WTC11 (cell line): ENCODE measurements at regions not wholly inside any gene's neighbourhood (a gene's known extent, or its start where the extent isn't known, plus 50 kb on each side); places are given as distances from the start of the nearest gene placed in this dataset.

Experiments
- ATAC-seq: fragments of 200-7000 bp; cut with Tn5 transposase; 2 replicates; pipeline ENCODE4 v1.10.0; 2021; ENCODE audit warnings: mild to moderate bottlenecking, moderate library complexity
- CTCF ChIA-PET: fragments of 300-600 bp; sonication (Branson Sonifier 250); formaldehyde crosslinking; loops from one replicate; lab custom pipeline; 2021; ENCODE audit warnings: antibody characterized with exemption; lab: Charles Lee
- POLR2A ChIA-PET: fragments of 350-600 bp; sonication (Branson Sonifier 250); formaldehyde crosslinking; loops from one replicate; lab custom pipeline; 2021; ENCODE audit warnings: antibody characterized with exemption; lab: Charles Lee
- DNase-seq: peaks from one replicate; pipeline ENCODE4 v3.0.0; 2021; ENCODE audit warnings: low spot score
- H3K27ac Mint-ChIP-seq: 2 replicates; pipeline ENCODE4 v1.8.0; 2021; ENCODE audit warnings: mixed read lengths
- H3K27me3 Mint-ChIP-seq: 2 replicates; pipeline ENCODE4 v1.8.0; 2021; ENCODE audit warnings: low read depth, mild to moderate bottlenecking, moderate library complexity, mixed read lengths
- H3K36me3 Mint-ChIP-seq: 2 replicates; pipeline ENCODE4 v1.8.0; 2021; ENCODE audit warnings: mixed read lengths
- H3K4me1 Mint-ChIP-seq: 2 replicates; pipeline ENCODE4 v1.8.0; 2022; ENCODE audit warnings: mixed read lengths
- H3K4me3 Mint-ChIP-seq: 2 replicates; pipeline ENCODE4 v1.8.0; 2021; ENCODE audit warnings: mild to moderate bottlenecking, moderate library complexity, mixed read lengths
- H3K9me3 Mint-ChIP-seq: 2 replicates; pipeline ENCODE4 v1.8.0; 2021; ENCODE audit warnings: mixed read lengths
- ARID4B ChIP-seq: sonication (generic); formaldehyde crosslinking; IDR thresholded peaks from 2 replicates; pipeline ENCODE4 v1.8.0; 2023; ENCODE audit warnings: missing genetic modification reagents, mild to moderate bottlenecking, borderline replicate concordance
- CREM ChIP-seq: sonication (generic); formaldehyde crosslinking; IDR thresholded peaks from 2 replicates; pipeline ENCODE4 v1.8.1; 2022; ENCODE audit warnings: mild to moderate bottlenecking, missing genetic modification reagents, moderate library complexity
- ESRRA ChIP-seq: sonication (generic); formaldehyde crosslinking; IDR thresholded peaks from 2 replicates; pipeline ENCODE4 v1.8.1; 2022; ENCODE audit warnings: mild to moderate bottlenecking, missing genetic modification reagents, borderline replicate concordance
- GRHL2 ChIP-seq: fragments of 250-450 bp; sonication (Bioruptor Pico); IDR thresholded peaks from 2 replicates; pipeline ENCODE4 v1.8.0; 2022; ENCODE audit warnings: mild to moderate bottlenecking, moderate library complexity; ENCODE audit not compliant: insufficient replicate concordance, severe bottlenecking
- HMGA2 ChIP-seq: fragments of 250-450 bp; sonication (Bioruptor Pico); IDR thresholded peaks from 2 replicates; pipeline ENCODE4 v1.4.0; 2021; ENCODE audit warnings: mild to moderate bottlenecking, moderate library complexity
- HMGXB4 ChIP-seq: sonication (generic); formaldehyde crosslinking; IDR thresholded peaks from 2 replicates; pipeline ENCODE4 v1.8.1; 2023; ENCODE audit warnings: mild to moderate bottlenecking, moderate library complexity, missing genetic modification reagents
- JAZF1 ChIP-seq: fragments of 250-450 bp; sonication (Bioruptor Pico); IDR thresholded peaks from 2 replicates; pipeline ENCODE4 v1.9.0; 2021; ENCODE audit warnings: moderate library complexity, mild to moderate bottlenecking, inconsistent platforms
- NFYB ChIP-seq: sonication (generic); formaldehyde crosslinking; conservative IDR thresholded peaks from 2 replicates; pipeline ENCODE4 v1.8.0; 2022; ENCODE audit warnings: low read depth, missing genetic modification reagents
- NR1H2 ChIP-seq: sonication (generic); formaldehyde crosslinking; IDR thresholded peaks from 2 replicates; pipeline ENCODE4 v1.9.0; 2021; ENCODE audit warnings: mild to moderate bottlenecking, moderate library complexity, missing genetic modification reagents
- SMAD3 ChIP-seq: sonication (generic); formaldehyde crosslinking; IDR thresholded peaks from 2 replicates; pipeline ENCODE4 v1.8.0; 2022; ENCODE audit warnings: missing genetic modification reagents, mild to moderate bottlenecking, borderline replicate concordance
- TEAD1 ChIP-seq: sonication (generic); formaldehyde crosslinking; IDR thresholded peaks from 2 replicates; pipeline ENCODE4 v1.8.0; 2022; ENCODE audit warnings: mild to moderate bottlenecking, missing genetic modification reagents
- TEAD4 ChIP-seq: sonication (generic); formaldehyde crosslinking; IDR thresholded peaks from 2 replicates; pipeline ENCODE4 v1.8.0; 2022; ENCODE audit warnings: mild to moderate bottlenecking, missing genetic modification reagents
- ZNF138 ChIP-seq: sonication (generic); formaldehyde crosslinking; conservative IDR thresholded peaks from 2 replicates; pipeline ENCODE4 v1.8.1; 2022; ENCODE audit warnings: mild to moderate bottlenecking, moderate library complexity, missing genetic modification reagents
- ZNF232 ChIP-seq: sonication (generic); formaldehyde crosslinking; IDR thresholded peaks from 2 replicates; pipeline ENCODE4 v1.8.0; 2022; ENCODE audit warnings: mild to moderate bottlenecking, missing genetic modification reagents
- ZNF416 ChIP-seq: fragments of 250-450 bp; sonication (Bioruptor Pico); IDR thresholded peaks from 2 replicates; pipeline ENCODE4 v1.9.0; 2021; ENCODE audit warnings: mild to moderate bottlenecking, inconsistent platforms
- TF ChIP-seq, protein P1 (sequence below): sonication (generic); formaldehyde crosslinking; IDR thresholded peaks from 2 replicates; pipeline ENCODE4 v1.8.0; 2022; ENCODE audit warnings: missing genetic modification reagents
- TF ChIP-seq, protein P2 (sequence below): sonication (generic); formaldehyde crosslinking; conservative IDR thresholded peaks from 2 replicates; pipeline ENCODE4 v1.8.1; 2022; ENCODE audit warnings: mild to moderate bottlenecking, missing genetic modification reagents

DNA sequence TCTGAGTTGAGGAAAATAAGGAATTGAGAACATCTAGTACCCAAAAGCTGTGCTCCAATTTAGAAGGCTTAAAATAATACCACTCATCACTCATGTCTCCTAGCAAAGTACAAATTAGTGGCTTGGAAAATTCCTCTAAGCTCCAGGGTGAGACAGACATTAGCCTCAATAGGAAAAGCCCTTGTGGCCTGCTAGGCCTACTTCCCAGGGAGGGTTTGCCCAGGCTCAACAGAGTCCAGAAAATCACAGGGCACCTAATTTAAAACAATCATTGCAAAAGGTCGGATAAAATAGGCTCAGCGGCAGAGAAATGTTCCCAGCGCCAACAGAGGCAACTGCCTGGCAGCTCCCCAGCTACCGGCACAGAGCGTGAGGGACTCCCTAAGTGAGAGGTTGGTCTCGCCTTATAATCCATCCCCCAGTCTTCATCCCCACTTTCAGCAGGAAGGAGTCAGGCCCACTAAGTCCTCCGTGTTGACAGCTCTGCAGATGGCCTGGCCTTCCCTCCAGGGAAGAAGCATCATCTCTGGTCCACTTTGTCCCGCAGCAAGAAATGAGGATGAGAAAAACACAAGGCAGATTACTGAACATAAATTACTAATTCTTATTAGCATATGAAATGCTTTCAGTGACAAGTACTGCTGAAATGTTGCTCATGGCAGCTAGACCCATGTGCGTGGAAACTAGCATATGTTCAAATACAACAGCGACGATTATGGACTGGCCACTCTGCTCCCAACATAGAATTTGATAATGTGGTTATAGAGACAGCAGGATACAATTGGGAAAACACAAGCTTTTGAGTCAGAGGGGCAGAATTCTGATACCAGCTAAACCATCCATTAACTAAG is 1177.7 kb upstream of the AUTS2 start:
- CTCF ChIA-PET: no interaction called here

DNA sequence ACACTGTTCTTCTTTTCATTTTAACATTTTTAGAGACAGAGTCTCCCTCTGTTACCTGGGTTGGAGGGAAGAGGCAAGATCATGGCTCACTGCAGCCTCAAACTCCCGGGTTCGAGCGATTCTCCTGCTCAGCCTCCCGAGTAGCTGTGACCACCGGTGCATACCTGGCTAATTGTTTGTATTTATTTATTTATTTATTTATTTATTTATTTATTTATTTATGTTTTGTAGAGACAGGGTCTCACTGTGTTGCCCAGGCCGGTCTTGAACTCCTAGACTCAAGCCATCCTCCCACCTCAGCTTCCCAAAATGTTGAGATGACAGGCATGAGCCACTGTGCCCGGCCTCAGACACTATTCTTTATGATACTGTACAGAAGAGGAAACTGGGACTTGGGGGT is 1176.6 kb upstream of the AUTS2 start:
- Mint-ChIP-seq H3K4me3 (no peak overlapping the region), H3K9me3 (peaks cover 19% of the 10 kb centered on the region), H3K36me3 (no peaks in the 10 kb centered on the region)
- no peak for DNase-seq
- ChIA-PET POLR2A (no interaction called here), CTCF (no interaction called here)
- no peak for TF ChIP-seq SMAD3 (CRISPR knock-in tag)
- TF ChIP-seq, all 79 proteins: peak for 0
- no peaks in the 10 kb centered on the region for H3K27me3 Mint-ChIP-seq
- H3K27ac Mint-ChIP-seq: no peak overlapping the region
- ATAC-seq: no peak
- peaks cover 18% of the 10 kb centered on the region for H3K4me1 Mint-ChIP-seq

More for the DNA sequence above, 1177.7 kb upstream of the AUTS2 start:
- POLR2A ChIA-PET: no interaction called here
- DNase-seq (no peak), ATAC-seq (no peak)
- TF ChIP-seq, protein P1, sequence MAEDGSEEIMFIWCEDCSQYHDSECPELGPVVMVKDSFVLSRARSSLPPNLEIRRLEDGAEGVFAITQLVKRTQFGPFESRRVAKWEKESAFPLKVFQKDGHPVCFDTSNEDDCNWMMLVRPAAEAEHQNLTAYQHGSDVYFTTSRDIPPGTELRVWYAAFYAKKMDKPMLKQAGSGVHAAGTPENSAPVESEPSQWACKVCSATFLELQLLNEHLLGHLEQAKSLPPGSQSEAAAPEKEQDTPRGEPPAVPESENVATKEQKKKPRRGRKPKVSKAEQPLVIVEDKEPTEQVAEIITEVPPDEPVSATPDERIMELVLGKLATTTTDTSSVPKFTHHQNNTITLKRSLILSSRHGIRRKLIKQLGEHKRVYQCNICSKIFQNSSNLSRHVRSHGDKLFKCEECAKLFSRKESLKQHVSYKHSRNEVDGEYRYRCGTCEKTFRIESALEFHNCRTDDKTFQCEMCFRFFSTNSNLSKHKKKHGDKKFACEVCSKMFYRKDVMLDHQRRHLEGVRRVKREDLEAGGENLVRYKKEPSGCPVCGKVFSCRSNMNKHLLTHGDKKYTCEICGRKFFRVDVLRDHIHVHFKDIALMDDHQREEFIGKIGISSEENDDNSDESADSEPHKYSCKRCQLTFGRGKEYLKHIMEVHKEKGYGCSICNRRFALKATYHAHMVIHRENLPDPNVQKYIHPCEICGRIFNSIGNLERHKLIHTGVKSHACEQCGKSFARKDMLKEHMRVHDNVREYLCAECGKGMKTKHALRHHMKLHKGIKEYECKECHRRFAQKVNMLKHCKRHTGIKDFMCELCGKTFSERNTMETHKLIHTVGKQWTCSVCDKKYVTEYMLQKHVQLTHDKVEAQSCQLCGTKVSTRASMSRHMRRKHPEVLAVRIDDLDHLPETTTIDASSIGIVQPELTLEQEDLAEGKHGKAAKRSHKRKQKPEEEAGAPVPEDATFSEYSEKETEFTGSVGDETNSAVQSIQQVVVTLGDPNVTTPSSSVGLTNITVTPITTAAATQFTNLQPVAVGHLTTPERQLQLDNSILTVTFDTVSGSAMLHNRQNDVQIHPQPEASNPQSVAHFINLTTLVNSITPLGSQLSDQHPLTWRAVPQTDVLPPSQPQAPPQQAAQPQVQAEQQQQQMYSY (CRISPR knock-in tag): no peak
- TF ChIP-seq ZNF138 (CRISPR knock-in tag) (no peak), HMGA2 (no peak), HMGXB4 (no peak), ARID4B (CRISPR knock-in tag) (no peak)
- Mint-ChIP-seq H3K36me3 (peaks cover 7% of the 10 kb centered on the region), H3K4me3 (no peak overlapping the region), H3K9me3 (peaks cover 28% of the 10 kb centered on the region), H3K27ac (no peak overlapping the region), H3K4me1 (peaks cover 18% of the 10 kb centered on the region), H3K27me3 (no peaks in the 10 kb centered on the region)

GRCh38 chr7:68422281-68422680 is 1176.0 kb upstream of the AUTS2 start:
- no peak overlapping the region for H3K4me3 Mint-ChIP-seq
- no peak for ATAC-seq
- CTCF ChIA-PET: no interaction called here
- POLR2A ChIA-PET: no interaction called here
- H3K36me3 Mint-ChIP-seq: no peaks in the 10 kb centered on the region
- no peak overlapping the region for H3K27ac Mint-ChIP-seq
- peaks cover 18% of the 10 kb centered on the region for H3K4me1 Mint-ChIP-seq
- H3K9me3 Mint-ChIP-seq: peaks cover 19% of the 10 kb centered on the region
- no peak for TF ChIP-seq GRHL2 (CRISPR knock-in tag)
- no peak for TF ChIP-seq ZNF232 (CRISPR knock-in tag)
- TF ChIP-seq NR1H2: no peak
- TF ChIP-seq ZNF416: no peak
- TF ChIP-seq JAZF1 (CRISPR knock-in tag): no peak
- TF ChIP-seq ARID4B (CRISPR knock-in tag): no peak
- no peak for TF ChIP-seq NFYB
- TF ChIP-seq TEAD4 (CRISPR knock-in tag): no peak
- TF ChIP-seq ESRRA (CRISPR knock-in tag): no peak
- no peak for TF ChIP-seq CREM
- TF ChIP-seq, protein P2, sequence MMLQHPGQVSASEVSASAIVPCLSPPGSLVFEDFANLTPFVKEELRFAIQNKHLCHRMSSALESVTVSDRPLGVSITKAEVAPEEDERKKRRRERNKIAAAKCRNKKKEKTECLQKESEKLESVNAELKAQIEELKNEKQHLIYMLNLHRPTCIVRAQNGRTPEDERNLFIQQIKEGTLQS: no peak
- TF ChIP-seq TEAD1 (CRISPR knock-in tag): no peak
- no peaks in the 10 kb centered on the region for H3K27me3 Mint-ChIP-seq
- DNase-seq: no peak
